Kasumi-1 (cell line): ENCODE measurements at regions not wholly inside any gene's neighbourhood (a gene's known extent, or its start where the extent isn't known, plus 50 kb on each side); places are given as distances from the start of the nearest gene placed in this dataset.

Experiments
- DNase-seq, 2 experiments: peaks; one replicate each; lab custom pipeline; 2025; lab: John Stamatoyannopoulos, UW

DNA sequence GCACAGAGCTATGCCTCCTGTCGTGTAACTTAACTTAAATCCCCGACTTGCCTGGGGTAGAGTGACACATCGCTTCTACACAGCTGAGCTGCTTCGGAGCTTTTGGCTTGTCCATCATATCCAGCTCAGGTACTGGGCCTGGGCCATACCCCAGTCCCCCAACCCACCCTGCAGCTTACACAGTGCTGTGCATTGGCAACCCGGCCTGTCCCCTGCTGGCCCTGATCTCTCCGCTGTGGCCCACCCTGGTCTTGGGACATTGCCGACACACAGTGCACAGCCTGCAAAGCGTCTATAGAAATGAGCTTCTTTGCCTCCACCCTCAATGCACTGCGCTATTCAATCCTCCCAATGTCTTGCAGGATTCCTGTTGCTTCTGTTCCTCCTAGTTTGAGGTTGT, 342.8 kb upstream of the RAB6C start:
- no peak for DNase-seq

DNA sequence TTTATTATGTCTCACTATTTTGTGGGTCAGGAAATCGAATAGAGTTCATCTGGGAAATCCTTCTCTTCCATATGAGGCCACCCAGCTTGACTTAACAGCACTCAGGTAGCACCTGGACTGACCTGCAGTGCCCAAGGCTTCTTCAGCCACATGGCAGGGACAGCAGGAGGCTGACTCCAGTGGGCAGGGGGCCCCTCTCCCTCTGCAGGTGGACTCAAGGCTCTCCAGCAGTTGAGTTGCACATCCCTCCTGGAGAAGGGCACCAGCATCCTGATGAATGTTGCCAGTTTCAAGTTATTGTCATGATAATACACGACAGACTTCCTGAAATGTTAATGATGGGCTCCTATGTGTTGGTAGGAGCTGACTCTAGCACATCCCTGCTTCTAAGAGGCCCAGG, 338.1 kb upstream of the RAB6C start:
- no peak for DNase-seq

DNA sequence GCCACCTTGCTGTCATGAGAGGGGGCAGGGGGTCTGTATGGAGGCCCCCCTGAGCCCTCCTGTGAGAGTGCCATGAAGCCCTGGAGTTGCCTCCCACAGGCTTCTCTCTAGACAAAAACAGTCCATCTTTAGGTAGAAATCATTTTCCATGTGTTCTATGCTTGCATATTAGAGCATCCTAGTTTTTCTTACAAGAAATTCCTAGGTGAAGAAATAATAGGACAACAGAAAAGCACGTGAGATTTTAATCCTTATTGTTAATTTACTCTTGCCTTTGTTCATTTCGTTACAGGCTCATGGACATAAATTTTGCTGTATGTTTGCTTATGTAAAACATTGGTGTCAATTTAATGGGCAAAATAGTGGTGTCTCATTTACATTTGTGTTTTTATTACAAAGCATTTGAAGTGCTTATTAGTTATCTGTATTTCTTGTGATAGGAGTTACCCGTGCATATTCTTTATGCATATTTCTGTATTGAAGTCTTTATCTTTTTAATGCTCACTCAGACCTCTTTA, 336.9 kb upstream of the RAB6C start:
- no peak for DNase-seq

DNA sequence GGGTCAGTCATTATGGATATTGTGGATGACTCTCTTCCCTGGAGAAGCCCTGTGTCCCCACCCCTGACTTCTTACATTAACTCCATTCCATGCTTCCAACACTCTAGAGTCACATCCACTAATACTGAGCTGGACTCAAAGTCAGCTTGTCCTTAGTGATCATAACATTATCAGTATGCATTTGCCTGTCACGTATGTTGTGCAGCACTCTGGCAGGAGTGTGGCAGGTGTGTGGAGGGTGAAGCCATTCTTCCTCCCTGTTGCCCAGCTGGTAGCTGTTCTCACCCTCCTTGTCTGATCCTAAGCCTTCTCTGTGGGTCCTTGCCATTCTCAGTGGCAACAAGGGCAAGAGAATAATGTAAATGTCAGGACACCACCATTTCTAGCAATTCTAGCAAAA, 334.1 kb upstream of the RAB6C start:
- no peak for DNase-seq

DNA sequence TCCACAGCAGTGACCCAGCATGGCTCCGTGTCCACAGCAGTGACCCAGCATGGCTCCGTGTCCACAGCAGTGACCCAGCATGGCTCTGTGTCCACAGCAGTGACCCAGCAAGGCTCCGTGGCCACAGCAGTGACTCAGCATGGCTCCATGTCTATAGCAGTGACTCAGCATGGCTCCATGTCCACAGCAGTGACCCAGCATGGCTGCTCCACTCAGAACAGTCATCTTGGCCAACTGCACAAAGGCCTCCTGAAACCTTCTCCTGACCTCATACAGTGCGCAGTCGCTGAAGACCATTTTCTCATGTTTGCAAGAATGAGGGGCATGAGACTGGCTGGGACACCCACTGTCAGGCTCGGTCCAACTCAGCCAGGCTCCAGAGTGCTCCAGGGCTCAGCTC, 333.4 kb upstream of the RAB6C start:
- DNase-seq, result no peak

DNA sequence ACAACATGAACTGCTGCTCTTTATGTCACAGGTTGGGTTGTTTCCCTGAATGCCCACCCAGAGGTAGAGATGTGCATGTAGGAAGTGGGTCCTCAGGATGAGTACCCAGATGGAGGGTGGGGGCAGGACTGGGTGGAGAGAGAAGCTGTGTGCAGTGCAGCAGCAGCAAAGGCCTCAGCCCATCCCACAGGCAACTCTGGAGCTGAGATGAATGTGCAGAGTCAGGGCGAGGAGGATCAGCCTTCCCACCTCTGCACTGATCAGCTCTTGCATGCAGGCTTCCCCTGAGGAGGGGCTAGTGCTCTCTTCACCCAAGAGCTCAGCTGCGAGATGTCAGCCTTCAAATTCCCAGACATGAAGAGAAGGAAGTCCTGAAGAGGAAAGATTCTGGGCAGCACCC, 326.2 kb upstream of the RAB6C start:
- no peak for DNase-seq

DNA sequence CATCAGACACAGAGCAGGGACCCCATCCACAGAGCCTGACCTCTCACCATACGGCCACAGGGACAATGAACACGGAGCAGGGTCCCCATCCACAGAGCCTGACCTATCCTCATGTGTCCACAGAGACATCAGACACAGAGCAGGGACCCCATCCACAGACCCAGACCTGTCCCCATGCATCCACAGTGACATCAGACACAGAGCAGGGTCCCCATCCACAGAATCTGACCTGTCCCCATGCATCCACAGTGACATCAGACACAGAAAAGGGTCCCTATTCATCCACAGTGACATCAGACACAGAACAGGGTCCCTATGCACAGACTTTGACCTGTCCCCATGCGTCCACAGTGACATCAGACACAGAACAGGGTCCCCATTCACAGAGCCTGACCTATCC, 325.1 kb upstream of the RAB6C start:
- DNase-seq, result no peak

DNA sequence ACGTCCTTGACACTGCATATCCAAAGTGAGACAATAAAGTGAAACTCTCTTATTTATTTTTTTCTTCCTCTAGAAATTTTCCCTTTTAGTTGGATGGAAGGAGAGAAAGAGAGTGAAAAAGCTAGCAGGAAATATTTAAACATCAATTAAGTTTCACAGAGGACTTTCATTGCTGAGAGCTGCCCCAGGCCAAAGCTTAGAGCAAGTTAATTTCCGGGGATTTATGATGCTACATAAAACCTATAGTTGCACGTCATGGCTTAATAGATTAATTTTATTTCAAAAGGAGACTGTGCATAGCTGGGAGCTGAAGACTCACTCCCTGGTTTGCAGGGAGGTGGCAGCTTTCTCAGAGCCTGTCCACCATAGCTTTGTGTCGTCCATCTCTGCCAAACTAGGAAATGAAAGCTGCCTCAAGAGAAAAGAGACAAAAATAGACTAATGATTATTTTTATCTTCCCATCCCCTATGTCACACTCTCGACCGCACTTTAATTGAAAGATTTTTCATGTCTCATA, 323.3 kb upstream of the RAB6C start:
- DNase-seq, result no peak

DNA sequence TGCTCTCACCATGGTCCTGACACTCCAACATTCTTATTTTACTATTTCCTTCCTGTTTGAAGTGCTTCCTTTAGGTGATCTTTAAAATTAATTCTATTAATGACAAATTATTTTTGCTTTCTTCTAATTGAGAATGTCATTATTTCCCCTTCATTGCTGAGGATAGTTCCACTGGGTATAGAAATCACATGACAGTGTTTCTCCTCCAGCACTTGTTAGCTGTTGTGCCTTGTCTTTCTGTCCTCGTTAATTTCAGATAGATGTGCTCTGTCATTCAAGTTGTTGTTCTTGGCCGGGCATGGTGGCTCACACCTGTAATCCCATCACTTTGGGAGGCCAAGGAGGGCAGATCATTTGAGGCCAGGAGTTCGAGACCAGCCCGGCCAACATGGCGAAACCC, 321.0 kb upstream of the RAB6C start:
- no peak for DNase-seq

DNA sequence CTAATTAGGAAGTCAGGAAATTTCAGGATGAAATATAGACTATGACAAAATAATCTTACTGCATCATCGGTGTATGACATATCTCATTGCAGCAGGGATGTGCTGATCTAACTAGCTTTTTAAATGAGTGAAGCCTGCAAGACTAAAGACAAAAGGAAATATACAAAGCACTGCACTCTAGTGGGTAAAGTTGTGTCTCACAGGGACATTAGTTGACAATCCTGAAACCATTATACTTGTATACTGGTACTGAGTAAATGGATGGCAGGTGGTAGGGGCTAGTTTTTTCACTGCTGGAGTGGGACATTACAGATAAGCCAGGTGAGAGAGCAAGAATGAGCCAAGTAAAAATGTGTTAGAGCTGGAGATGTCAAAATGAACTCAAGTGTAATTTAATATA, 317.5 kb upstream of the RAB6C start:
- peak; percentile 20 to 38 for DNase-seq

DNA sequence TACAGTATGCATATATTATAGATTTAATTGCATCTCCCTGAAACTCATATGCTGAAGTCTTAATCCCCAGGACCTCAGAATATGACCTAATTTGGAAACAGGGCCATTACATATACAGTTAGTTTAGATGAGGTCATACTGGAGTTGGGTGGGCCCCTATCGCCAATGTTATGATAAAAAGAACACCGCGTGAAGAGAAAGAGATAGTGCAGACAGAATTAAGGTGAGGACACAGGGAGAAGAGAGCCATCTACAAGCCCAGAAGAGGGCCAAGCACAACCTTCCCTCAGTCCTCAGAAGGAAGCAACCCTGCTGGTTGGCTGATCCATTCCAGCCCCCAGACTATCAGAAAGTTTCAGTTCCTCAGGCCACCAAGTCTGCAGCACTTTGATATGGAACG, 311.9 kb upstream of the RAB6C start:
- DNase-seq, result no peak

DNA sequence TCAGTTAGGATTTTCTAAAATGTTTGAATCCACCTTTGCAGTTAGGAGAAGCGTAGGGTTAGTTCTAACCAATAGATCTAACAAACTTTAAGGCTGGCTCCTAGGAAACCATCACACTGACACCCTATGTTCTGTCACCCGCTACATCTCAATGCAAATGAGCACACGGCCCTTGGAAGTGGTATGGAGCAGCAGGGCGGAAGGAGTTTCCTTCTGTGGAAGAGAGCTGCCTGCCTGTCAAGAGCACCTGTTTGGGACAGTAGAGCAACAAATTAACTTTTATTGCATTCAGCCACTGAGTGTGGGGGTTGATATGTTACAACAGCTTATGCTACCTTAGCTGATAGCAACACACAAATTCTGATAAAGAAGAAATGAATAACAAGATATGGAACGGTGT, 306.9 kb upstream of the RAB6C start:
- DNase-seq, result no peak

DNA sequence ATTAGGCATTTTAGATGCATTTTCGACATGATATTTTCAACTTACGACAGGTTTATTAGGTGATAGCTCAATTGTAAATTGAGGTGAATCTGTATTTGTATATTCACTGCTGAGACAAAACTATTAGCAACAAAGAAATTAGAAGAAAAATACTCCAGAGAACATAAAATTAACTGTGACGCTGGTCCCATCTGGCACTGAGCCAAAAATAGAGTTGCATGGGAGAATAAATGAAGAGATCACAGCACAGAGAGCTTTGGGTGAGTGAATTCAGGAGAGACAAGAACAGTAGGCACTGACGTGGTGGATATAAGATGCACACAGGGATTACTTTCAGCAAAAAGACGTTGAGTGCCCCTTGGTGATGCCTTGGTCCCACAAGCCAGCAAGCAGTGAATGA, 306.2 kb upstream of the RAB6C start:
- DNase-seq, result no peak

DNA sequence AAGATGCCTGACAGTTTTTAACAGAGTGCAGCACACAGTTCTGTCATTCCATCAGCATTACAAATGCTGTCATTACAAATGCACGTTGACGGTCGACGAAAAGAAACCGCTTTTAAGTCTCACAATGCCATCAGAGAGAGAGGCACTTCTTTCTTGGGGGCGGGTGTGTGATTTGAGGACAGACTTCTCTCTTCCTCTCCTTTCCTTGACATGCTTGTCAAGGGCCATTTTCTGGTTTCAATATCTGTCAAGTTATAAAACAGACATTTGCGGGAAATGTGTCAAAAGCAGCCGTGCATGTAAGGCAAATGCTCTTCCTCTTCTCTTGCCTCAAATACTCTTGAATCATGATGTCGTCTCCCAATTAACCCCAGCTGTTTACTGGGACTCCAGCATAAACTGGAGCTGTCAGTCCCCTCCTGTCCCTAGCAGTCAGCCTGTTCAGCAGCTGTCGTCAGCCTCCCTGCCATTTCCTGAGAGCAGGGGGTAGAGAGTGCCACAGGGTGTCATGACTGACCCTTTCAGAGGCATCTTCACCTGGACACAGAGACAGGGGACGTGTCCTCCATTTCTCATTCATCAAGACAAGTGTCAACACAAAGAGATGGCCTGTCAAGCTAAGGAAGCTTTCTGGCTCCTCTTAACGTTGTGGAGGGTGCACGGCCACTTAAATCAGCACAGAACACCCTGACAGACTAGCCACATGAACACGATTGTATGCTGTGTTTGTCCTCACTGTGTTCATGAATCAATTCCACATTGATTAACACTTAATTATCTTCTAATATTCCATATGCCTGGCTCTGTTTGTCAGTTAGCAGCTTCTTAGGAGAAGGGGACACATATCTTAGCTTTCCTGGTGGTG, 305.4 kb upstream of the RAB6C start:
- DNase-seq, result no peak

DNA sequence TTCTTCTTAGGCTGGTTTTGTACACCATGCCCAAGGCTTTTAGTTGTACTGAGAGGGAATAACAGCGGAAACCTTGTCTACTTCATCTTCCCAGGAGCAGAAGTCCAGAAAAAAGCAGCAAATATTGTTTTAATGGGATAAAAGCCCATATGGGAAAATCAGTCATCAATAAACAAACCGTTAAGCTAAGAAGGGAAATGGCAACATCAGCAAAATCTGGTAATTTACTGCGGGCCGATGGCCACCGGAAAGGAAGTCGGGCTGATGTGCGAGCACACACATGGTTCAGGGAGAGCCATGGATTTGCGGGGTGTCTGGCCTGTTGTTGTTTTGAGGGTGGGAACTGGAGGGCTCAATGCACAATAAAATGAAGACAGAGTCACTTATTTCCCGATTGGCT, 300.7 kb upstream of the RAB6C start:
- DNase-seq, result no peak

DNA sequence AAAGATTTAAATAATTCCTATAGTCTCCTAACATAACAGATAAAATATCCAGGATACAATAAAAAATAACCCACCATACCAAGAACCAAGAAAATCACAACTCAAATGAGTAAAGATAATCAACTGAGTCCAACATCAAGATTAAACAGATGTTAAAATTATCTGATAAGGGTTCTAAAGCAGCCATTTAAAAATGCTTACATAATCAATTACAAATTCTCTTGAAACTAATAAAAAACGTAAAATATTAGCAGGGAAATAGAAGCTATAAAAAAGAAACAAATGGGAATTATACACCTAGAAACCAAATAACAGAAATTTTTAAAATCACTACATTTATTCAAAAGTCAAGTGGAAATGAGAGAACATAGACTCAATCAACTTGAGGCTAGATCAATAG, 297.7 kb upstream of the RAB6C start:
- DNase-seq, result no peak

DNA sequence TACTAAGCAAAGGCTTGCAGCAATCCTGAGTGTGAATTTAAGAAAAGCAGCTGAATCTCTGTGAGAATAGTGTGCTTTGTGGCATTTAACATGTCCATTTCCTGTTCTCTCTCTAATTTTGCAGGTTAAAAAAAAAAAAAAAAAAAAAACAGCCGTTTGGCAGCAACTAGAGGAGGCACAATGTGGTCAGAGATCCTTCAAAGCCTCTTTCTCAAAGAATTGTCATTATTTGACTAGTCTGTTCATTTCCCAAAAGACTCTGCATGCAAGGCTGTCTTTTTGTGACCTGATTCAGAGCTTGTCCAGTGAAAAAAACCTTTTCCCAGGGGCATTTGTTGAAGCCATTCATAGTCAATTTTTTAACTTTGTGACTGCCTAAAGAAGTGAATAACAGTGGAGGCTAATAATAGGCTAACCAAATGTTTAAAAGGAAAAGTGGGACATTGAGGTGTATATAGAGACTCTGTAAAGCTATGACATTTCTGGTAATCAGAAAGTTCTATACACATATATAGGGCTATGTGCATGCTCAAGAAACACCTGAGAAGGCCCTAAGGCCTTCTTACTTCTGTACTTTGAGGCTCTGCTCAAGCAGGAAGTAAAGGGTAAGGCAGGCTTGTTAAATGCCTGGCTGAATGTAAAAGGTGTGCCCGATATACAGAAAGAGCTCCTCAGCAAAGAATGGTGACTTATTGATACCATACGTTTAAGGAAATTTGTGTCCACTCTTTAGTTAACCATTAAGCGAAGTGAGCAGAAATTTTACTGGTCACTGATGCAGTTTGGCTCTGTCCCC, 289.6 kb upstream of the RAB6C start:
- DNase-seq, result no peak

DNA sequence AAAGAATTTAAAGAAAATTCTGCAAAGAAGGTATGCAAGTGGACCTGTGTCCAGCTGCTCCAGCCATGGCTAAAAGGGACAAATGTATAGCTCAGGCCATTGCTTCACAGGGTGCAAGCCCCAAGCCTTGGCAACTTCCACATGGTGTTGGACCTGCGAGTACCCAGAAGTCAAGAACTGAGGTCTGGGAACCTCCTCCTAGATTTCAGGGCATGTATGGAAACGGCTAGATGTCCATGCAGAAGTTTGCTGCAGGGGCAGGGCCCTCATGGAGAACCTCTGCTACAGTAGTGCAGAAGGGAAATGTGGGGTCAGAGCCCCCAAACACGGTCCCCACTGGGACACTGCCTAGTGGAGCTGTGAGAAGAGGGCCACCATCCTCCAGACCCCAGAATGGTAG, 284.0 kb upstream of the RAB6C start:
- DNase-seq, result no peak

DNA sequence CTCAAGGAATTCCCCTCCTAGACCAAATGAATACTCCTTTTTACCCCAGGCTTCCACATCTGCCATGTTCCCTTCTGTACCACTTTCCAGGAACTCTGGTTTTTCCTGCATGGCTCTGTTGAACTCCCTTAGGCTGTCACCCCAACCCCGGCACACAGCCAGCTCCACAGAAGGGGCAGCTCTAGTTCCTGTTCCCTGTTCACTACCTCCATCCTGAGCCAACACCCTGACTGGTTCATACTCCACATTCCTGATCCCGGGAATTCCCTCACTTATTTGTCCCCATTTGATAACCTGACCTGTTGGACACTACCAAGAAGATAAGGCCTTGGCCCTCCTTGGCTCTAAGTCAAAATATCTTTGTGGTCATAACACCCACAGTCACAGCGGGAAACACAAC, 280.9 kb upstream of the RAB6C start:
- no peak for DNase-seq

DNA sequence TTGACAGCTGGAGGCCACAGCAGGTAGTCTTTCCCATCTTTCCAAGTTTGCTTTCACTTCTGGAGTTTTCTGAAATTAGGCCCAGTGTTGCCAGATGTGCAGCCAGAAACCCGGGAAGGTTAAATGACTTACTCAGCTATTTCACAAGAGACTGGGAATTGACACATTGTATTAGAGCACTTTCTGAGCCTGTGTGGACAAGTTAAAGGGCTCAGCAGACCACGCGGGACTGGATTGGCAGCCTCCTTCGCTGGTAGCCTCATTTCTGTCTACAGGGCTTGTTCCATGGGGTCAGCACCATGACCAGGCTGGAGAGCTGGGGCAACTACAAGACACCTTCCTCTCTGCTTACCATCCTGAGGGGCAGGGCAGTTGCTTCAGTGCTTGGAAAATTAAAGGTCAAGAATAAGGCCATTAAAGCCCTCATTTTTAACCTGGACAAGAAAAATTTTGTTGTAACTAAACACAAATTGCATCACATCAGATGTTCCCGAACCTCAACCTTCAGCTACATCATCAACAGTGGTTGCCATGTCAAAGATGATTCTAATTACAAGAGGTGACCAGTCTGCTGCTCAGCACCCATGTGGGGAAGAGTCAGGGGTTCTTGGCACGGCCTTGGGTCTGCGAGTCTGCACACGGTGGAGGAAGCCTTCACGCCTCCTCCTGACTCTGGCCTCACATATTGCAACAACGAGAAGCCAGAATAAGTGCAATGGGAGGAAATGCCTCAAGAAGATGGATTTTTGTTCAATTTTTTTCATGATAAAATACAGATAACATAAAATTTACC, 279.5 kb upstream of the RAB6C start:
- DNase-seq, result no peak

DNA sequence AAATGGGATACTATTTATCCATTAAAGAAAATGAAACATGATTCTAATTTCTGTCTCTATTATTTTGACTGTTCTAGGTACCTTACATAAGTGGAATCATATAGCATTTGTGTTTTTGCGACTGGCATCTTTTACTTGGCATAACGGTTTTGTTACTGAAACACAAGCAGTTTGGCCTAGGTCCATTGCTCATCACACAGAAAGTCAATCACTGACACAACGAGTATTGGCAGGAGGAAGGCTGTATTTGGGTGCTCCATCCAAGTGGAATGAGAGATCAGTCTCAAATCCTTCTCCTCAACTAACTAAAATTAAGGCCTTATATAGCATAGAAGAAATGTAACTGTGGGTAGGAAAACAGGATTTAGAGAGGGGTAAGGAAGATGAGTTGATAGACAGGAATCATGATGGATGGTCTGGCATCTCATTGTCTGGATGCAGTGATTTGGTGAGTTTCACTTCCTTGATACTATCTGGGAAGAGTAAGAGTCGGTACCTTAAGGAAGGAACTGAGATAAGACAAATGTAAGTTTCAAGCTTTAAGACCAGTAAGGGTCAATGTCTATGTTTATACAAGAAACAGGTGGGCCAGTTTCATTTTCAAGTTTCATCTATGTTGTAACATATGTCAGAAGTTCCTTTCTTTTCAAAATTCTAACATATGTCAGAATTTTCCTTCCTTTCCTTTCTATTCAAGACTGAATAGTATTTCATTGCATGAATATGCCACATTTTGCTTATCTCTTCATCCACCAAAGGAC, 276.9 kb upstream of the RAB6C start:
- no peak for DNase-seq

DNA sequence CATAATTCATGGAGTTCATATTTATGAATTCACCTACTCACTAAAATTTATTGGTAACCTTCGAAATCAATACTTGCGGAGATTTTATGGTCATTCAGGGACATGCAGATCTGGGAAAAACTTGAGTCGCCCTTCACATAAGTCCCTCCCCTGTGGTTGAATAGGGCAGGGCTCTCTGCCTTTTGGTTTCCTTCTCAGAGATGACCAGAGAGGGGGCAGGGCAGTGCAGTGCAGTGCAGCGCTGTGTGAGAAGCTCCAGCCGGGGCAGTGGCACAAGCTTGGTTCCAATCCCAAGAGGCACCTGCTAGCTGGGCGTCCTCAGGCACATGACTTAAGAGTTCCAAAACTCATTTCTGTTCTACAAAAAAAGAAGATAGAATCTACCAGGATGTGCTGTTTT, 274.4 kb upstream of the RAB6C start:
- no peak for DNase-seq
